GM18505 (cell line): ENCODE measurements at regions not wholly inside any gene's neighbourhood (a gene's known extent, or its start where the extent isn't known, plus 50 kb on each side); places are given as distances from the start of the nearest gene placed in this dataset.

Experiments
- ATAC-seq: cut with Tn5 transposase; IDR thresholded peaks from one replicate; pipeline ENCODE4 v1.9.1; 2021; ENCODE audit not compliant: unreplicated experiment
- POLR2A ChIP-seq: IDR thresholded peaks from 4 replicates; pipeline ENCODE4 v1.6.1; 2011; ENCODE audit warnings: borderline replicate concordance; ENCODE audit not compliant: insufficient read depth, insufficient read length; ENCODE audit errors: extremely low read depth

GRCh38 chr18:39622431-39622830, 2056.8 kb upstream of the CELF4 start:
- ATAC-seq: no peak
- TF ChIP-seq POLR2A: no peak

GRCh38 chr18:39620551-39621168, 2055.1 kb upstream of the CELF4 start:
- no peak for TF ChIP-seq POLR2A
- ATAC-seq: no peak

- no peak for TF ChIP-seq POLR2A
- ATAC-seq: no peak
These were observed 2052.8 kb upstream of the CELF4 start for GRCh38 chr18:39618265-39619003.

GRCh38 chr18:39611381-39612100, 2045.9 kb upstream of the CELF4 start:
- ATAC-seq: no peak

GRCh38 chr18:39607034-39607433, 2041.4 kb upstream of the CELF4 start:
- no peak for TF ChIP-seq POLR2A
- ATAC-seq: no peak

More at GRCh38 chr18:39611381-39612100, 2045.9 kb upstream of the CELF4 start:
- TF ChIP-seq POLR2A: no peak

- no peak for ATAC-seq
- no peak for TF ChIP-seq POLR2A
These were observed 2039.2 kb upstream of the CELF4 start for GRCh38 chr18:39604836-39605235.

GRCh38 chr18:39602131-39602530, 2036.5 kb upstream of the CELF4 start:
- TF ChIP-seq POLR2A: no peak

GRCh38 chr18:39600894-39601293, 2035.3 kb upstream of the CELF4 start:
- no peak for ATAC-seq
- no peak for TF ChIP-seq POLR2A

More at GRCh38 chr18:39602131-39602530, 2036.5 kb upstream of the CELF4 start:
- ATAC-seq: no peak

- no peak for TF ChIP-seq POLR2A
- no peak for ATAC-seq
These were observed 2033.7 kb upstream of the CELF4 start for GRCh38 chr18:39599251-39599650.

- no peak for TF ChIP-seq POLR2A
These were observed 2031.3 kb upstream of the CELF4 start for GRCh38 chr18:39596891-39597290.

GRCh38 chr18:39596221-39596620, 2030.6 kb upstream of the CELF4 start:
- no peak for ATAC-seq
- no peak for TF ChIP-seq POLR2A

More at GRCh38 chr18:39596891-39597290, 2031.3 kb upstream of the CELF4 start:
- ATAC-seq: no peak

GRCh38 chr18:39594206-39594605, 2028.6 kb upstream of the CELF4 start:
- ATAC-seq: no peak
- no peak for TF ChIP-seq POLR2A

GRCh38 chr18:39591649-39592048, 2026.1 kb upstream of the CELF4 start:
- ATAC-seq: no peak
- no peak for TF ChIP-seq POLR2A
